Cardiac muscle cell (in vitro differentiated cells and primary cell): ENCODE measurements at regions not wholly inside any gene's neighbourhood (a gene's known extent, or its start where the extent isn't known, plus 50 kb on each side); places are given as distances from the start of the nearest gene placed in this dataset.

Experiments used
- DNase-seq, 2 donors: peaks; one replicate each; pipeline versions ENCODE4 v3.0.0 to v3.0.0-alpha.2; 2010 to 2017; ENCODE audit warnings: low read depth in 1 of 2, low spot score in 1 of 2
- H3K27ac ChIP-seq: fragments of 200-600 bp; sonication (generic); 2 replicates; pipeline ENCODE4 v1.5.1; 2016
- H3K27me3 ChIP-seq: fragments of 200-600 bp; sonication (generic); 2 replicates; pipeline ENCODE4 v1.6.0; 2016; ENCODE audit warnings: control low read depth
- H3K36me3 ChIP-seq: fragments of 200-600 bp; sonication (generic); 2 replicates; pipeline ENCODE4 v1.5.1; 2016; ENCODE audit warnings: control low read depth
- H3K4me1 ChIP-seq: fragments of 200-600 bp; sonication (generic); 2 replicates; pipeline ENCODE4 v1.8.1; 2017; ENCODE audit warnings: low read depth, mild to moderate bottlenecking, mixed run types
- H3K4me3 ChIP-seq: fragments of 200-600 bp; sonication (generic); 2 replicates; pipeline ENCODE4 v1.5.1; 2016; ENCODE audit warnings: mild to moderate bottlenecking
- H3K9me3 ChIP-seq: fragments of 200-600 bp; sonication (generic); 2 replicates; pipeline ENCODE4 v1.5.1; 2017; ENCODE audit warnings: low read depth, mild to moderate bottlenecking, control low read depth
- TF ChIP-seq, protein P1 (sequence below): IDR thresholded peaks from 2 replicates; pipeline ENCODE4 v1.5.1; 2012; ENCODE audit warnings: low read depth, mild to moderate bottlenecking, low read length

GRCh38 chr10:101294109-101294508, 59.9 kb upstream of the BTRC start:
- Histone ChIP-seq H3K27ac (no peak overlapping the region), H3K4me3 (no peak overlapping the region), H3K4me1 (peaks cover 14% of the 10 kb centered on the region), H3K9me3 (no peaks in the 10 kb centered on the region), H3K36me3 (no peaks in the 10 kb centered on the region), H3K27me3 (peaks cover 67% of the 10 kb centered on the region)
- TF ChIP-seq, protein P1, sequence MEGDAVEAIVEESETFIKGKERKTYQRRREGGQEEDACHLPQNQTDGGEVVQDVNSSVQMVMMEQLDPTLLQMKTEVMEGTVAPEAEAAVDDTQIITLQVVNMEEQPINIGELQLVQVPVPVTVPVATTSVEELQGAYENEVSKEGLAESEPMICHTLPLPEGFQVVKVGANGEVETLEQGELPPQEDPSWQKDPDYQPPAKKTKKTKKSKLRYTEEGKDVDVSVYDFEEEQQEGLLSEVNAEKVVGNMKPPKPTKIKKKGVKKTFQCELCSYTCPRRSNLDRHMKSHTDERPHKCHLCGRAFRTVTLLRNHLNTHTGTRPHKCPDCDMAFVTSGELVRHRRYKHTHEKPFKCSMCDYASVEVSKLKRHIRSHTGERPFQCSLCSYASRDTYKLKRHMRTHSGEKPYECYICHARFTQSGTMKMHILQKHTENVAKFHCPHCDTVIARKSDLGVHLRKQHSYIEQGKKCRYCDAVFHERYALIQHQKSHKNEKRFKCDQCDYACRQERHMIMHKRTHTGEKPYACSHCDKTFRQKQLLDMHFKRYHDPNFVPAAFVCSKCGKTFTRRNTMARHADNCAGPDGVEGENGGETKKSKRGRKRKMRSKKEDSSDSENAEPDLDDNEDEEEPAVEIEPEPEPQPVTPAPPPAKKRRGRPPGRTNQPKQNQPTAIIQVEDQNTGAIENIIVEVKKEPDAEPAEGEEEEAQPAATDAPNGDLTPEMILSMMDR = no peak
- no peak for DNase-seq

GRCh38 chr10:101295261-101295660, 58.7 kb upstream of the BTRC start:
- no peak overlapping the region for H3K27ac ChIP-seq
- no peak overlapping the region for H3K4me3 ChIP-seq
- H3K4me1 ChIP-seq = peaks cover 6% of the 10 kb centered on the region
- DNase-seq = no peak
- TF ChIP-seq, protein P1 = no peak
- H3K27me3 ChIP-seq = peaks cover 63% of the 10 kb centered on the region
- H3K9me3 ChIP-seq = no peaks in the 10 kb centered on the region
- H3K36me3 ChIP-seq = no peaks in the 10 kb centered on the region

GRCh38 chr10:101297901-101298486, 56.0 kb upstream of the BTRC start:
- H3K27ac ChIP-seq = no peak overlapping the region
- no peaks in the 10 kb centered on the region for H3K36me3 ChIP-seq
- peaks cover 6% of the 10 kb centered on the region for H3K4me1 ChIP-seq
- DNase-seq = peak; percentile 64 to 67
- H3K9me3 ChIP-seq = no peaks in the 10 kb centered on the region
- TF ChIP-seq, protein P1 = peak; percentile 83
- peaks cover 53% of the 10 kb centered on the region for H3K27me3 ChIP-seq
- H3K4me3 ChIP-seq = no peak overlapping the region

DNA sequence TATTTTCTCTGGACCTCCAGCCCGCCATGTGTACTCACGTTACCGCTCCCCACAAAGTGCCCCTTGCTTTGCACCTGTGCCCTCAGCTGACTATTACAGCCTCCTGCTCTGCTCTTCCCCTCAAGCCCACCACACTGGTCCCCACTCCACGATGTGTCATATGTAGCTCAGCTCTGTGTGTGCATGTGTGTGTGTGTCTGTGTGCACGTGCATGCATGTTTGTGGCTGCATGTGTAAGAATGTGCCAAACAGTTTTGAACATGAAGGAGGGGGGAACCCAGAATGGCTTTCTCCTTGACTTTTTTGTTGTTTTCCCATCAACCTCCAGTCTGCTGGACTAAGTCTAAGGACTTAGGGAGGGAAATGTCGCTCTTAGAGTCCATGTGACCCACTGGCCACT, 54.8 kb upstream of the BTRC start:
- H3K27ac ChIP-seq = no peak overlapping the region

GRCh38 chr10:101301111-101301731, 52.7 kb upstream of the BTRC start:
- H3K27me3 ChIP-seq = peaks cover 31% of the 10 kb centered on the region
- peak; percentile 67 to 81 for DNase-seq
- no peak overlapping the region for H3K27ac ChIP-seq
- H3K4me1 ChIP-seq = peaks cover 10% of the 10 kb centered on the region
- TF ChIP-seq, protein P1 = peak; percentile 63
- no peaks in the 10 kb centered on the region for H3K9me3 ChIP-seq
- H3K4me3 ChIP-seq = no peak overlapping the region
- H3K36me3 ChIP-seq = no peaks in the 10 kb centered on the region

More for the DNA sequence above, 54.8 kb upstream of the BTRC start:
- Histone ChIP-seq H3K4me3 (no peak overlapping the region), H3K9me3 (no peaks in the 10 kb centered on the region), H3K4me1 (no peaks in the 10 kb centered on the region), H3K36me3 (no peaks in the 10 kb centered on the region), H3K27me3 (peaks cover 52% of the 10 kb centered on the region)
- no peak for DNase-seq
- TF ChIP-seq, protein P1 = no peak
